ENCODE measurements at regions not wholly inside any gene's neighbourhood (a gene's known extent, or its start where the extent isn't known, plus 50 kb on each side); places are given as distances from the start of the nearest gene placed in this dataset.

DNA sequence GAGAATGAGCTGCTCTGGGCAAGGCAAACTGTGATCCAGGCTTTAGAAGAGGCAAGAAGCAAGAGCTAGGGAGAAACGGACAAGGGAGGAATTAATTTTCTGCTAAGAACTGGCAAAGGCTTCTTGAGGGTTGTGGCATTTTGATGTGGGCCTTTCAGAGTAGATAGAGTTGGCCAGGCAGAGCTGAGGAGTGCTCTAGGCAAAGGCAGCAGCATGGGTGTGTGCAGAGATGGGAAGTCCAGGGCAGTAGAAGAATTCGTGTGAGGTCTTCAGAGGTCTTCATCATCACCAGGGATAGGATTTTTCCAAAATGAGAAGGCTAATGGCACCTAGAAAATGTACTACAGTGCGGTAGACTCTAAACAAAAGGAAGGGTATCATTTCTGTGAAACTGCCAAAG, 237.8 kb downstream of the LTN1 start:
- TF ChIP-seq, protein P1, sequence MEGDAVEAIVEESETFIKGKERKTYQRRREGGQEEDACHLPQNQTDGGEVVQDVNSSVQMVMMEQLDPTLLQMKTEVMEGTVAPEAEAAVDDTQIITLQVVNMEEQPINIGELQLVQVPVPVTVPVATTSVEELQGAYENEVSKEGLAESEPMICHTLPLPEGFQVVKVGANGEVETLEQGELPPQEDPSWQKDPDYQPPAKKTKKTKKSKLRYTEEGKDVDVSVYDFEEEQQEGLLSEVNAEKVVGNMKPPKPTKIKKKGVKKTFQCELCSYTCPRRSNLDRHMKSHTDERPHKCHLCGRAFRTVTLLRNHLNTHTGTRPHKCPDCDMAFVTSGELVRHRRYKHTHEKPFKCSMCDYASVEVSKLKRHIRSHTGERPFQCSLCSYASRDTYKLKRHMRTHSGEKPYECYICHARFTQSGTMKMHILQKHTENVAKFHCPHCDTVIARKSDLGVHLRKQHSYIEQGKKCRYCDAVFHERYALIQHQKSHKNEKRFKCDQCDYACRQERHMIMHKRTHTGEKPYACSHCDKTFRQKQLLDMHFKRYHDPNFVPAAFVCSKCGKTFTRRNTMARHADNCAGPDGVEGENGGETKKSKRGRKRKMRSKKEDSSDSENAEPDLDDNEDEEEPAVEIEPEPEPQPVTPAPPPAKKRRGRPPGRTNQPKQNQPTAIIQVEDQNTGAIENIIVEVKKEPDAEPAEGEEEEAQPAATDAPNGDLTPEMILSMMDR (IDR thresholded peaks at IDR 0.05): no peak
- no peak for TF ChIP-seq POLR2A (IDR thresholded peaks at IDR 0.05)
